ENCODE measurements at regions not wholly inside any gene's neighbourhood (a gene's known extent, or its start where the extent isn't known, plus 50 kb on each side); places are given as distances from the start of the nearest gene placed in this dataset.
"Not testable (repeated sequence)": the region's sequence is repeated elsewhere in the genome, so short reads cannot be mapped to it uniquely, and the experiment has no call there.

DNA sequence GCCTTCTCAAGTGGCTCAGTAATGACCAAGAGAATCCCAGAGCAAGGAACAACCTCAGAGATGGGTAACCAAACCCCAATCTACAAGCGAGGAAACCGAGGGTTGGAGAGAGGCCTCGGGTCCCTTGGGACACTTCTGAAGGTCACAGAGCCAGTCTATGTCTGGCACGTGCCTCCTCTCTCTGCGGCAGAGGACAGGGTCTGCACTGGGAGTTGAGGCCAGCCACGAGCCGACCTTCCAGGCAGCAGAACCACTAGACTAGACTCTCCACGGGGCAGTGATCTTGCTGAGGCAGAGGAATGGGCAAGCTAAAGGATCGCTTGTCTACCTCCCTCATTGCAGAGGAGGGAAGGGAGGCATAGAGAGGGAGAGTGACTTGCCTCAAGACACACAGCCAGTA is 100.6 kb upstream of the SMAD3 start:
- Histone ChIP-seq H3K27me3 (ENCODE audit: insufficient read depth, low read length) (no peaks in the 10 kb centered on the region), H3K4me3 (ENCODE audit: low read length) (no peak overlapping the region), H3K27ac (ENCODE audit: low read depth, low read length) (no peak overlapping the region), H3K4me1 (ENCODE audit: insufficient read depth, low read length) (0 out of 2 replicates have a peak, but pooled peaks cover 6% of the 10 kb centered on the region), H3K9me3 (ENCODE audit: insufficient read depth, low read depth, low read length) (no peaks in the 10 kb centered on the region), H3K9ac (ENCODE audit: low read depth, low read length) (no peak overlapping the region), H3K36me3 (ENCODE audit: insufficient read depth, low read length) (no peaks in the 10 kb centered on the region)
- WGBS, result 80% methylated on average over 9 of the region's 9 CpGs

DNA sequence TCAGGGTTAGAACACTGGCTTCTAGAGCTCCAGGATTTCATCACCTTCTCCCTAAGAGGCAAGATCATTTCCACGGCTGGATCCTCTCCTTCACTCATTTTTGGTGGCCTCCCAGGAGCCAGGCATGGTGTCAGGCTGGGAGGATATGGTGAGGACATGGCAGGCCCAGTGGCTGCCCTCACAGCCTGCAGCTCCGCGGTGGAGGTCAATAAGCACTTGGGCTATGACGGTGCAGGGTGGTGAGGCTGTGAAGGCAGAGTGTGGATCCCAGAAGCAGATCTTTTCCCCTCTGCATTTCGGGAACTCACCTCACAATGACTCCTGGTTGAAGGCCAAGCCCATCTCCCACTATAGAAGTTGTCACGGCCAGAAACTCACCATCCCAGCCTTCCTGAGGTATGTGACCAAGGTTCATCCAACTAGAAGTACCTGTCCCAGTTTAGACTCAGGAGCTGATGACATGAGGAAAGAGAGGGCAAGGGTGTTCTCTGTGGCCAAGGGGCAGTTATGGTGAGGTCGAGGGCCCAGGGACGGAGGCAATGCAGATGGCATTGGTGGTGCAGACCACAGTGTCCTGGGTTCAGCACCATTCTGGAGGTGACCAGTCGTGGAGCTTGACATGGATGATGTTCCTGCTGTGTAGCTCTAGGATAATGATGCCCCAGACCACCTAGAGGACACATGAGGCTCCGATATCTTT is 100.1 kb upstream of the SMAD3 start:
- Histone ChIP-seq H3K36me3 (ENCODE audit: insufficient read depth, low read length) (no peaks in the 10 kb centered on the region), H3K4me1 (ENCODE audit: insufficient read depth, low read length) (0 out of 2 replicates have a peak, but pooled peaks cover 6% of the 10 kb centered on the region), H3K4me3 (ENCODE audit: low read length) (no peak overlapping the region), H3K27me3 (ENCODE audit: insufficient read depth, low read length) (no peaks in the 10 kb centered on the region), H3K9ac (ENCODE audit: low read depth, low read length) (no peak overlapping the region), H3K9me3 (ENCODE audit: insufficient read depth, low read depth, low read length) (no peaks in the 10 kb centered on the region), H3K27ac (ENCODE audit: low read depth, low read length) (no peak overlapping the region)
- 94% methylated on average over 10 of the region's 10 CpGs for WGBS

DNA sequence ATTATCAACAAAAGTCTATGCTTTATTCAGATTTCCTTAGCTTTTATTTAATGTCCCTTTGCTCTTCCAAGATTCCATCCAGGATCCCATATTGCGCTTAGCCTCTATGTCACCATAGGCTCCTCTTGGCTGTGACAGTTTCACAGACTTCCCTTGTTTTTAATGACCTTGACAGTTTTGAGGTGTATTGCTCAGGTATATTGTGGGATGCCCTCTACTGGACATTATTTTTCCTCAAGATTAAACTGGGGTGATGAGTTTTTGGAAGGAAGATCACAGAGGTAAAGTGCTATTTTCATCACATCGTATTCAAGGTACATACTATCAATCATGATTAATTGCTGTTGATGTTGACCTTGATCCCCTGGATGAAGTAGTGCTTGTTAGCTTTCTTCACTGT is 99.1 kb upstream of the SMAD3 start:
- no peaks in the 10 kb centered on the region for H3K27me3 ChIP-seq (ENCODE audit: insufficient read depth, low read length)
- H3K27ac ChIP-seq (ENCODE audit: low read depth, low read length), result no peak overlapping the region
- H3K4me1 ChIP-seq (ENCODE audit: insufficient read depth, low read length), result 0 out of 2 replicates have a peak, but pooled peaks cover 6% of the 10 kb centered on the region
- no peaks in the 10 kb centered on the region for H3K9me3 ChIP-seq (ENCODE audit: insufficient read depth, low read depth, low read length)
- no peak overlapping the region for H3K9ac ChIP-seq (ENCODE audit: low read depth, low read length)
- 93% methylated on average over 1 of the region's 2 CpGs for WGBS
- H3K4me3 ChIP-seq (ENCODE audit: low read length), result no peak overlapping the region
- no peaks in the 10 kb centered on the region for H3K36me3 ChIP-seq (ENCODE audit: insufficient read depth, low read length)

DNA sequence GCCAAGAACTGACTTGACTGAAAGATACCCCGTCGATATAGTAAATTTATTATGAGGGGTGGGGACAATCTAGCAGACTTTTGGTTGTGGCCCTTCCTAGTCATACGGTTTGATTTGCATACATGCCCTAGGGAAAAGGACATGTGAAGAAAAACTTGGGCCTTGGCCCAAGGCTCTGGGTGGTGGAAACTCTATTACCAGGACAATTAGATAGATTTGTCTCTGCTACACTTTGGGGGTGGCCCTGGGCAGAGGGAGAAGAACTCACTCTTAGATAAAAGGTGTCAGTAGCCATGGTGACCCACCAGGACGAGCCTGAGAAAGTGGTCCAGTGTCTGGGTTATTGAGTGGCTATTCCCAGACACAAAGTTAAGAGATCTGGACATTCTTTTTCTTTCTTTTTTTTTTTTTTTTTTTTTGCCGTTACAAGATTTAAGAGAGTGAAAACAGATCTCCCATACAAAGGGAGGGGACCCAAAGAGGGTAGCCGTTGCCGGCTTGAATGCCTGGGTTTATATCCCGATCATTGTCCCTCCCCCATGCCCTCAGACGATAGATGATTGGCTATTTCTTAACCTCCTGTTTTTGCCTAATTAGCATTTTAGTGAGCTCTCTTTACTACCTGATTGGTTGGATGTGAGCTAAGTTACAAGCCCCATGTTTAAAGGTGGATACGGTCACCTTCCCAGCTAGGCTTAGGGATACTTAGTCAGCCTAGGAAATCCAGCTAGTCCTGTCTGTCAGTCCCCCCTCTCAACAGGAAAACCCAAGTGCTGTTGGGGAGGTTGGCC is 96.4 kb upstream of the SMAD3 start:
- H3K27me3 ChIP-seq (ENCODE audit: insufficient read depth, low read length), result no peaks in the 10 kb centered on the region
- H3K27ac ChIP-seq (ENCODE audit: low read depth, low read length), result no peak overlapping the region
- 90% methylated on average over 10 of the region's 10 CpGs for WGBS
- H3K4me1 ChIP-seq (ENCODE audit: insufficient read depth, low read length), result 0 out of 2 replicates have a peak, but pooled peaks cover 6% of the 10 kb centered on the region
- no peaks in the 10 kb centered on the region for H3K36me3 ChIP-seq (ENCODE audit: insufficient read depth, low read length)
- no peaks in the 10 kb centered on the region for H3K9me3 ChIP-seq (ENCODE audit: insufficient read depth, low read depth, low read length)
- no peak overlapping the region for H3K4me3 ChIP-seq (ENCODE audit: low read length)
- H3K9ac ChIP-seq (ENCODE audit: low read depth, low read length), result no peak overlapping the region

DNA sequence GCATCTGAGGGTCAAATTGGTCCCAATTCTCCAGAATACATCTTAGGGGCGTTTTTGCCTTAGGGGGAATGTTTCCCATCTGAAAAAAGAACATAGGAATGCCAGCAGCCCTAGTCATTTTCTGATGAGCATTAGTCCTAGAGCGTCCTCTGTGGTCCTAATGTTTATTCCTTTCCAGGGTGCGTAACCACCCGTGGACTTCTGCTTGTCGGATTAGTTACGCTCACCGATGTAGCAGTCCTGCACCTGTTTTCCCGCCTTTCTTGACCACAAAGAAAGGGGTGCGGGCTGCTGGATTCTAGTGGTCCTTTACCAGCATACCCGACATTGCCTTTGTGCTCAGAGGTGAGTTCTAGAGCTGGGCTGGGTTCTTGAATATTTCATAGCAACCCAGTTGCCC is 91.3 kb upstream of the SMAD3 start:
- H3K27ac ChIP-seq (ENCODE audit: low read depth, low read length); H3K9ac ChIP-seq (ENCODE audit: low read depth, low read length): not testable (repeated sequence)
- 89% methylated on average over 10 of the region's 10 CpGs for WGBS

DNA sequence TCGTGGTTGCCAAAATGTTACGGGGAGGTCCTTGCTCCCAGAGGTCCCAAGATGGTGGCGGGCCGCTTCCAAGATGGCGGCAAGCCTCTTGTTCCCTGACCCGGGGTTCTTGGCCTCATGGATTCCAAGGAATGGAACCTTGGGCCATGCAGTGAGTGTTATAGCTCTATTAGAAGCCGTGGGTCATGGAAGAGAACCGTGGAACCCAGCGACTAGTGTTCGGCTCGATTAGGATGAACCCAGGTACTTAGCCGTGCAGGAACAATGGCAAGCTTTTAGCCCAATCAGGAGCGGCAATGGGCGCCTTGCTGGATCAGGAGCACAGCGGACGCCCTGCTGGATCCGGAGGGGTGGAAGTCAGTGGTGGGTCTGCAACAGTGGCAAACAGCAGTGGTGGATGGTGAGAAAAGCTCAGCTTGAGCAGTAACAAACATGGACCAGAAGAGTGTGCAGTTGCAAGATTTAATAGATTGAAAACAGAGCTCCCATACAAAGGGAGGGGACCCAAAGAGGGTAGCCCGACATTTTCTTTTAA is 89.2 kb upstream of the SMAD3 start:
- H3K4me3 ChIP-seq (ENCODE audit: low read length); H3K36me3 ChIP-seq (ENCODE audit: insufficient read depth, low read length); H3K27ac ChIP-seq (ENCODE audit: low read depth, low read length); H3K9ac ChIP-seq (ENCODE audit: low read depth, low read length); H3K4me1 ChIP-seq (ENCODE audit: insufficient read depth, low read length); H3K27me3 ChIP-seq (ENCODE audit: insufficient read depth, low read length); H3K9me3 ChIP-seq (ENCODE audit: insufficient read depth, low read depth, low read length): not testable (repeated sequence)
- WGBS, result 96% methylated on average over 18 of the region's 18 CpGs

More for the DNA sequence above, 91.3 kb upstream of the SMAD3 start:
- H3K4me3 ChIP-seq (ENCODE audit: low read length); H3K27me3 ChIP-seq (ENCODE audit: insufficient read depth, low read length); H3K4me1 ChIP-seq (ENCODE audit: insufficient read depth, low read length); H3K36me3 ChIP-seq (ENCODE audit: insufficient read depth, low read length); H3K9me3 ChIP-seq (ENCODE audit: insufficient read depth, low read depth, low read length): not testable (repeated sequence)

DNA sequence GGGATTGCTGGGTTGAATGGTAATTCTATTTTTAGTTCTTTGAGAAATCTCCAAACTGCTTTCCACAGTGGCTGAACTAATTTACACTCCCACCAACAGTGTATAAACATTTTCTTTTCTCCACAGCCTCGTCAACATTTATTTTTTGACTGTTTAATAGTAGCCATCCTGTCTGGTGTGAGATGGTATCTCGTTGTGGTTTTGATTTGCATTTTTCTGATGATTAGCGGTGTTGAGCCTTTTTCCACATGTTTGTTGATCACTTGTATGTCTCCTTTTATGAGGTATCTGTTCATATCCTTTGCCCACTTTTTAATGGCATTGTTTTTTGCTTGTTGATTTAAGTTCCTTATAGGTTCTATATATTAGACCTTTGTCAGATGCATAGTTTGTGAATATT is 85.1 kb upstream of the SMAD3 start:
- H3K4me1 ChIP-seq (ENCODE audit: insufficient read depth, low read length); H3K27me3 ChIP-seq (ENCODE audit: insufficient read depth, low read length); H3K4me3 ChIP-seq (ENCODE audit: low read length); H3K9me3 ChIP-seq (ENCODE audit: insufficient read depth, low read depth, low read length); H3K36me3 ChIP-seq (ENCODE audit: insufficient read depth, low read length); H3K9ac ChIP-seq (ENCODE audit: low read depth, low read length); H3K27ac ChIP-seq (ENCODE audit: low read depth, low read length): not testable (repeated sequence)
- WGBS, result 83% methylated on average over 3 of the region's 3 CpGs

DNA sequence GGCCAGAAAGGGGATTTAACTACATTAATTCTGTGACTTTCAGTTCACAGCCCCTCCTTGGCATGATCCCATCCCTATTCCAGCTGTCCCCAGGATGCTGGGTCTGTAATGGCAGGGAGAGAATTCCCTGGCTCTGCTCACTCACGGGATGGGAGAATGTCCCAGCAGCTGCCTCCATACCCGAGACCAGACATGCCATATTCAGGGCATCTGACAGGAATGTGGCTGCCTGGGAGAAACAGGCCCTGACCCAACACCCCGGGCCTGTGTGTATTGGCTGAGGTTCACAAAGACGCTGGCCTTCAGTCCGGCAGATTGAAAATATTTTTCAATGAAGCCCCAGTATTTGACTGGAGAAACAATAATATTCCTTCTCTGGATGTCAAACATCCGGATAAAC is 83.6 kb upstream of the SMAD3 start:
- Histone ChIP-seq H3K27ac (ENCODE audit: low read depth, low read length) (no peak overlapping the region), H3K9ac (ENCODE audit: low read depth, low read length) (no peak overlapping the region), H3K27me3 (ENCODE audit: insufficient read depth, low read length) (no peaks in the 10 kb centered on the region), H3K36me3 (ENCODE audit: insufficient read depth, low read length) (no peaks in the 10 kb centered on the region), H3K4me3 (ENCODE audit: low read length) (no peak overlapping the region), H3K9me3 (ENCODE audit: insufficient read depth, low read depth, low read length) (no peaks in the 10 kb centered on the region), H3K4me1 (ENCODE audit: insufficient read depth, low read length) (no peaks in the 10 kb centered on the region)
- WGBS, result 81% methylated on average over 6 of the region's 6 CpGs

DNA sequence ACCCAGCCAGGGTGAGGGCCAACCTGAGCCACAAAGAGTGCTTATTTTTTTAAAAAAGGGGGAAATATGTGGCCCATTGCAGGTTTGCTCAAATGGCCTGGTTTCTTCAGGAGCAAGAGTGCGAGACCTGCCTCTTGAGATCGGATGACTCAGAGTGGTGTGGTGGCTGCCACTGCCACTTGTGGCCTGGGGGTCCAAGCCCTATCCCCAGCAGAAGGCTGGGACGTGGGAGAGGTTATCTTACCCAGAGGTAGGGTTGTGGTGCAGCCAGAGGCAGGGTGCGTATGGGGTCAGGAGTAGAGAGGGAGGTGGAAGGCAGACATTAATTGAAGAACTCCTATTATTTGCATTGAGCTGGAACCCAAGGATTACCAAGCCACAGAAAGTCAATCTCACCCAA is 83.2 kb upstream of the SMAD3 start:
- WGBS, result 92% methylated on average over 4 of the region's 4 CpGs
- Histone ChIP-seq H3K36me3 (ENCODE audit: insufficient read depth, low read length) (no peaks in the 10 kb centered on the region), H3K4me1 (ENCODE audit: insufficient read depth, low read length) (no peaks in the 10 kb centered on the region), H3K9ac (ENCODE audit: low read depth, low read length) (no peak overlapping the region), H3K27ac (ENCODE audit: low read depth, low read length) (no peak overlapping the region), H3K9me3 (ENCODE audit: insufficient read depth, low read depth, low read length) (no peaks in the 10 kb centered on the region), H3K4me3 (ENCODE audit: low read length) (no peak overlapping the region), H3K27me3 (ENCODE audit: insufficient read depth, low read length) (no peaks in the 10 kb centered on the region)

DNA sequence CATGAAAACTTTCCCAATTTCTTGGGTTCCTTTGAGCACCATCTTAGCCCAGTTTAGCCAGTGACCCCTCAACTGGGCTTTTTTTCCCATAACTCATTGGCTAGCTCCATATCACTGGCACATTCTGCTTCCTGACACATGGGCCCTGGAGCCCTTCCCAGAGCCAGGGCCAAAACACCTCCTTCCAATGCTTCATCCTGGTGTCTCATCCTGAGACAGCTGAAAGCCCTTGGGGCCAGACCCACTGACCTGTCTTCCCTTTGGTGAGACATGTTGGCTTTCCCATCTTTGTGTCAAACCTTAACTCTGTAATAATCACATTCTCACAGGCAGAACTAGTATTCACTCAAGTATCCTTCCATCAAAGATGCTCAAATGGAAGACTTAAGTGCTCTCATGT is 82.6 kb upstream of the SMAD3 start:
- H3K4me1 ChIP-seq (ENCODE audit: insufficient read depth, low read length), result no peaks in the 10 kb centered on the region
- H3K27me3 ChIP-seq (ENCODE audit: insufficient read depth, low read length), result no peaks in the 10 kb centered on the region
- no peak overlapping the region for H3K4me3 ChIP-seq (ENCODE audit: low read length)
- H3K27ac ChIP-seq (ENCODE audit: low read depth, low read length), result no peak overlapping the region
- H3K9ac ChIP-seq (ENCODE audit: low read depth, low read length), result no peak overlapping the region
- no peaks in the 10 kb centered on the region for H3K36me3 ChIP-seq (ENCODE audit: insufficient read depth, low read length)
- H3K9me3 ChIP-seq (ENCODE audit: insufficient read depth, low read depth, low read length), result no peaks in the 10 kb centered on the region

DNA sequence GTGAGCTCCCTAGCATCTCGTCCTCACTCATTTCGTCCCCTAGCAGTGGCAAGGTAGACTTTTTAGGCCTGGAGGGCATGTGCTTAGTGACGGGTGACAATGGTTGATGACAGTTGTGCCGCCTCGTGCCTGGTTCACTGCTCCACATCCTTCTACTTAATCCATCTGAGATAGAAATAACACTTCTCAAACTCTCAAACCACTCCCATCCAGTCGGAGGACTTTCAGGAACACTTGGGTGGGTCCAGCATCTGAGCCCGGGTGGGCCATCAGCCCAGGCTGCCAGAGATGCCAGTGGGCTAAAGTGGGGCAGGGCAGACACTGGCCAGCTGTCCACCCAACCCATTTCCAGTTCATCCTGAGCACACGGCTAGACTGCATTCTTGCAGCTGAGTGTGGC is 79.7 kb upstream of the SMAD3 start:
- H3K9me3 ChIP-seq (ENCODE audit: insufficient read depth, low read depth, low read length), result no peaks in the 10 kb centered on the region
- no peak overlapping the region for H3K27ac ChIP-seq (ENCODE audit: low read depth, low read length)
- H3K4me1 ChIP-seq (ENCODE audit: insufficient read depth, low read length), result no peaks in the 10 kb centered on the region
- H3K4me3 ChIP-seq (ENCODE audit: low read length), result no peak overlapping the region
- no peaks in the 10 kb centered on the region for H3K27me3 ChIP-seq (ENCODE audit: insufficient read depth, low read length)
- H3K9ac ChIP-seq (ENCODE audit: low read depth, low read length), result no peak overlapping the region
- WGBS, result 93% methylated on average over 8 of the region's 8 CpGs
- H3K36me3 ChIP-seq (ENCODE audit: insufficient read depth, low read length), result no peaks in the 10 kb centered on the region

Measured in HUES64 (cell line).